ENCODE measurements at regions not wholly inside any gene's neighbourhood (a gene's known extent, or its start where the extent isn't known, plus 50 kb on each side); places are given as distances from the start of the nearest gene placed in this dataset.

GRCh38 chr5:104774372-104774771 is 1211.8 kb upstream of the NUDT12 start:
- 91 to 93% methylated on average over 8 of the region's 8 CpGs for WGBS, 2 donors
- no peaks in the 10 kb centered on the region for H3K36me3 ChIP-seq (ENCODE audit: control insufficient read depth in 4 of 4, insufficient read depth in 4 of 4, low read length in 4 of 4)
- no peak for ATAC-seq (ENCODE audit: insufficient read depth, low FRiP score)

GRCh38 chr5:104764197-104764596 is 1201.6 kb upstream of the NUDT12 start:
- WGBS, 2 donors, result 89% methylated on average over 2 of the region's 2 CpGs
- H3K27me3 ChIP-seq (ENCODE audit: control insufficient read depth in 3 of 3, insufficient read depth in 3 of 3, low read length in 2 of 3), result no peaks in the 10 kb centered on the region
- H3K27ac ChIP-seq (ENCODE audit: low read depth in 1 of 2, low read length in 1 of 2), result no peak overlapping the region
- no peak overlapping the region for H3K4me3 ChIP-seq
- DNase-seq (no peak), ATAC-seq (ENCODE audit: insufficient read depth, low FRiP score) (no peak)
- no peak overlapping the region for H3K9ac ChIP-seq (ENCODE audit: insufficient read depth in 1 of 2, low read length in 2 of 2)
- no peaks in the 10 kb centered on the region for H3K36me3 ChIP-seq (ENCODE audit: control insufficient read depth in 4 of 4, insufficient read depth in 4 of 4, low read length in 4 of 4)
- H3K4me1 ChIP-seq (ENCODE audit: control insufficient read depth in 5 of 5, insufficient read depth in 5 of 5, low read length in 5 of 5), result no peaks in the 10 kb centered on the region
- H3K9me3 ChIP-seq (ENCODE audit: control insufficient read depth in 4 of 4, insufficient read depth in 3 of 4, low read length in 3 of 4), result peaks cover 0 to 4% (median 0%) of the 10 kb centered on the region in 4 donors
- no peak for TF ChIP-seq CTCF (IDR thresholded peaks at IDR 0.05; ENCODE audit: control extremely low read depth, extremely low read depth)

More at GRCh38 chr5:104774372-104774771, 1211.8 kb upstream of the NUDT12 start:
- no peak for DNase-seq
- Histone ChIP-seq H3K4me3 (no peak overlapping the region), H3K27ac (ENCODE audit: low read depth in 1 of 2, low read length in 1 of 2) (no peak overlapping the region), H3K9me3 (ENCODE audit: control insufficient read depth in 4 of 4, insufficient read depth in 3 of 4, low read length in 3 of 4) (peaks cover 0 to 4% (median 2%) of the 10 kb centered on the region in 4 donors), H3K4me1 (ENCODE audit: control insufficient read depth in 5 of 5, insufficient read depth in 5 of 5, low read length in 5 of 5) (no peaks in the 10 kb centered on the region), H3K27me3 (ENCODE audit: control insufficient read depth in 3 of 3, insufficient read depth in 3 of 3, low read length in 2 of 3) (no peaks in the 10 kb centered on the region), H3K9ac (ENCODE audit: insufficient read depth in 1 of 2, low read length in 2 of 2) (no peak overlapping the region)
- TF ChIP-seq CTCF (IDR thresholded peaks at IDR 0.05; ENCODE audit: control extremely low read depth, extremely low read depth), result no peak

GRCh38 chr5:104763216-104763615 is 1200.6 kb upstream of the NUDT12 start:
- Histone ChIP-seq H3K27ac (ENCODE audit: low read depth in 1 of 2, low read length in 1 of 2) (no peak overlapping the region), H3K4me3 (no peak overlapping the region), H3K27me3 (ENCODE audit: control insufficient read depth in 3 of 3, insufficient read depth in 3 of 3, low read length in 2 of 3) (no peaks in the 10 kb centered on the region), H3K4me1 (ENCODE audit: control insufficient read depth in 5 of 5, insufficient read depth in 5 of 5, low read length in 5 of 5) (no peaks in the 10 kb centered on the region), H3K9ac (ENCODE audit: insufficient read depth in 1 of 2, low read length in 2 of 2) (no peak overlapping the region), H3K36me3 (ENCODE audit: control insufficient read depth in 4 of 4, insufficient read depth in 4 of 4, low read length in 4 of 4) (no peaks in the 10 kb centered on the region), H3K9me3 (ENCODE audit: control insufficient read depth in 4 of 4, insufficient read depth in 3 of 4, low read length in 3 of 4) (peaks cover 0 to 4% (median 0%) of the 10 kb centered on the region in 4 donors)
- WGBS, 2 donors, result 64 to 69% methylated on average over 1 of the region's 1 CpG
- no peak for ATAC-seq (ENCODE audit: insufficient read depth, low FRiP score)
- DNase-seq, result no peak
- TF ChIP-seq CTCF (IDR thresholded peaks at IDR 0.05; ENCODE audit: control extremely low read depth, extremely low read depth), result no peak

GRCh38 chr5:104757915-104758314 is 1195.3 kb upstream of the NUDT12 start:
- Histone ChIP-seq H3K4me3 (no peak overlapping the region), H3K4me1 (ENCODE audit: control insufficient read depth in 5 of 5, insufficient read depth in 5 of 5, low read length in 5 of 5) (no peaks in the 10 kb centered on the region), H3K27ac (ENCODE audit: low read depth in 1 of 2, low read length in 1 of 2) (no peak overlapping the region), H3K9ac (ENCODE audit: insufficient read depth in 1 of 2, low read length in 2 of 2) (no peak overlapping the region), H3K36me3 (ENCODE audit: control insufficient read depth in 4 of 4, insufficient read depth in 4 of 4, low read length in 4 of 4) (no peaks in the 10 kb centered on the region), H3K27me3 (ENCODE audit: control insufficient read depth in 3 of 3, insufficient read depth in 3 of 3, low read length in 2 of 3) (no peaks in the 10 kb centered on the region), H3K9me3 (ENCODE audit: control insufficient read depth in 4 of 4, insufficient read depth in 3 of 4, low read length in 3 of 4) (peaks cover 0 to 4% (median 0%) of the 10 kb centered on the region in 4 donors)
- ATAC-seq (ENCODE audit: insufficient read depth, low FRiP score) (no peak), DNase-seq (no peak)
- WGBS, 2 donors, result 91 to 95% methylated on average over 1 of the region's 1 CpG
- TF ChIP-seq CTCF (IDR thresholded peaks at IDR 0.05; ENCODE audit: control extremely low read depth, extremely low read depth), result no peak
